ENCODE measurements at regions not wholly inside any gene's neighbourhood (a gene's known extent, or its start where the extent isn't known, plus 50 kb on each side); places are given as distances from the start of the nearest gene placed in this dataset.

- intact Hi-C loops (cut with DNase I; ENCODE audit: low total_unique reads) (no loop called here), in situ Hi-C loops (cut with MboI; ENCODE audit: low pct_ligation_motif_present in 1 of 4, low pct_unique_long_range_greater_than_20kb in 1 of 4, low sequenced_read_pairs in 3 of 4) (no loop called here)
- 40 to 73% methylated on average over 2 to 4 of the region's 4 CpGs for WGBS, 2 donors (ENCODE audit: low coverage in 1 of 2)
- Histone ChIP-seq H3K9me3 (no peaks in the 10 kb centered on the region), H3K27ac (no peak overlapping the region), H3K4me3 (no peak overlapping the region), H3K36me3 (no peaks in the 10 kb centered on the region), H3K27me3 (no peaks in the 10 kb centered on the region), H3K4me1 (no peaks in the 10 kb centered on the region)
- no peak for DNase-seq
- TF ChIP-seq EP300 (IDR thresholded peaks at IDR 0.05; ENCODE audit: low read depth) (no peak), POLR2A (IDR thresholded peaks at IDR 0.05) (no peak), POLR2AphosphoS5 (IDR thresholded peaks at IDR 0.05) (no peak), CTCF (IDR thresholded peaks at IDR 0.05) (no peak)
These were observed 1054.0 kb downstream of the TUSC7 start for GRCh38 chr3:117763561-117763960.

GRCh38 chr3:117768581-117768980 is 1059.0 kb downstream of the TUSC7 start:
- Histone ChIP-seq H3K27me3 (no peaks in the 10 kb centered on the region), H3K36me3 (no peaks in the 10 kb centered on the region), H3K4me3 (no peak overlapping the region), H3K27ac (no peak overlapping the region), H3K4me1 (no peaks in the 10 kb centered on the region), H3K9me3 (no peaks in the 10 kb centered on the region)
- TF ChIP-seq CTCF (IDR thresholded peaks at IDR 0.05) (no peak), POLR2A (IDR thresholded peaks at IDR 0.05) (no peak), EP300 (IDR thresholded peaks at IDR 0.05; ENCODE audit: low read depth) (no peak), POLR2AphosphoS5 (IDR thresholded peaks at IDR 0.05) (no peak)
- 48 to 81% methylated on average over 4 of the region's 4 CpGs for WGBS, 2 donors (ENCODE audit: low coverage in 1 of 2)
- intact Hi-C loops (cut with DNase I; ENCODE audit: low total_unique reads) (no loop called here), in situ Hi-C loops (cut with MboI; ENCODE audit: low pct_ligation_motif_present in 1 of 4, low pct_unique_long_range_greater_than_20kb in 1 of 4, low sequenced_read_pairs in 3 of 4) (no loop called here)
- no peak for DNase-seq

- TF ChIP-seq EP300 (IDR thresholded peaks at IDR 0.05; ENCODE audit: low read depth) (no peak), POLR2A (IDR thresholded peaks at IDR 0.05) (no peak)
- no peaks in the 10 kb centered on the region for H3K27me3 ChIP-seq
- no peaks in the 10 kb centered on the region for H3K36me3 ChIP-seq
- no peaks in the 10 kb centered on the region for H3K9me3 ChIP-seq
- no peaks in the 10 kb centered on the region for H3K4me1 ChIP-seq
- in situ Hi-C loops (cut with MboI; ENCODE audit: low pct_ligation_motif_present in 1 of 4, low pct_unique_long_range_greater_than_20kb in 1 of 4, low sequenced_read_pairs in 3 of 4) (no loop called here), intact Hi-C loops (cut with DNase I; ENCODE audit: low total_unique reads) (no loop called here)
- DNase-seq: no peak
- H3K27ac ChIP-seq: no peak overlapping the region
- no peak overlapping the region for H3K4me3 ChIP-seq
These were observed 1064.6 kb downstream of the TUSC7 start for GRCh38 chr3:117774130-117774529.

- in situ Hi-C loops (cut with MboI; ENCODE audit: low pct_ligation_motif_present in 1 of 4, low pct_unique_long_range_greater_than_20kb in 1 of 4, low sequenced_read_pairs in 3 of 4): no loop called here
- H3K9me3 ChIP-seq: no peaks in the 10 kb centered on the region
- intact Hi-C loops (cut with DNase I; ENCODE audit: low total_unique reads): no loop called here
- no peak overlapping the region for H3K27ac ChIP-seq
- no peaks in the 10 kb centered on the region for H3K4me1 ChIP-seq
- H3K4me3 ChIP-seq: no peak overlapping the region
- no peaks in the 10 kb centered on the region for H3K27me3 ChIP-seq
- no peak for DNase-seq
- H3K36me3 ChIP-seq: no peaks in the 10 kb centered on the region
- WGBS, 2 donors (ENCODE audit: low coverage in 1 of 2): 68 to 75% methylated on average over 2 of the region's 2 CpGs
- TF ChIP-seq POLR2AphosphoS5 (IDR thresholded peaks at IDR 0.05): no peak
- no peak for TF ChIP-seq EP300 (IDR thresholded peaks at IDR 0.05; ENCODE audit: low read depth)
- TF ChIP-seq CTCF (IDR thresholded peaks at IDR 0.05): no peak
- TF ChIP-seq POLR2A (IDR thresholded peaks at IDR 0.05): no peak
These were observed 1076.8 kb downstream of the TUSC7 start for GRCh38 chr3:117786349-117786748.

GRCh38 chr3:117788061-117788460 is 1078.5 kb downstream of the TUSC7 start:
- Histone ChIP-seq H3K36me3 (no peaks in the 10 kb centered on the region), H3K4me3 (no peak overlapping the region), H3K27ac (no peak overlapping the region), H3K4me1 (no peaks in the 10 kb centered on the region), H3K9me3 (no peaks in the 10 kb centered on the region), H3K27me3 (no peaks in the 10 kb centered on the region)
- DNase-seq: no peak
- TF ChIP-seq EP300 (IDR thresholded peaks at IDR 0.05; ENCODE audit: low read depth): no peak
- TF ChIP-seq CTCF (IDR thresholded peaks at IDR 0.05): no peak
- no peak for TF ChIP-seq POLR2A (IDR thresholded peaks at IDR 0.05)
- no peak for TF ChIP-seq POLR2AphosphoS5 (IDR thresholded peaks at IDR 0.05)
- in situ Hi-C loops (cut with MboI; ENCODE audit: low pct_ligation_motif_present in 1 of 4, low pct_unique_long_range_greater_than_20kb in 1 of 4, low sequenced_read_pairs in 3 of 4): no loop called here
- intact Hi-C loops (cut with DNase I; ENCODE audit: low total_unique reads): no loop called here

Measured in transverse colon (tissue), 4 donors.